CD8-positive, alpha-beta memory T cell (primary cell): ENCODE measurements at regions not wholly inside any gene's neighbourhood (a gene's known extent, or its start where the extent isn't known, plus 50 kb on each side); places are given as distances from the start of the nearest gene placed in this dataset.
"Not testable (repeated sequence)": the region's sequence is repeated elsewhere in the genome, so short reads cannot be mapped to it uniquely, and the experiment has no call there.

Experiments
- CTCF ChIA-PET: fragments of 350-600 bp; sonication (Branson Sonifier 250); formaldehyde crosslinking; loops from one replicate; lab custom pipeline; 2021; ENCODE audit warnings: antibody characterized with exemption; lab: Charles Lee
- POLR2A ChIA-PET: fragments of 350-600 bp; sonication (Branson Sonifier 250); formaldehyde crosslinking; loops from one replicate; lab custom pipeline; 2021; ENCODE audit warnings: antibody characterized with exemption; lab: Charles Lee
- DNase-seq, 5 donors: peaks; one replicate each; pipeline versions ENCODE4 v3.0.0 to v3.0.0-alpha.2; 2020 to 2022; ENCODE audit warnings: mixed read lengths in 1 of 5
- H3K27ac ChIP-seq: one replicate; pipeline ENCODE4 v1.7.0; 2013; ENCODE audit warnings: low read depth, mild to moderate bottlenecking, low read length, moderate library complexity
- H3K27me3 ChIP-seq: 2 replicates; pipeline ENCODE4 v1.7.0; 2013; ENCODE audit warnings: low read length, mild to moderate bottlenecking; ENCODE audit not compliant: insufficient read depth, poor library complexity, severe bottlenecking
- H3K36me3 ChIP-seq: 2 replicates; pipeline ENCODE4 v1.7.0; 2013; ENCODE audit warnings: mild to moderate bottlenecking, low read length, moderate library complexity; ENCODE audit not compliant: insufficient read depth
- H3K4me1 ChIP-seq: 2 replicates; pipeline ENCODE4 v1.7.0; 2013; ENCODE audit warnings: mild to moderate bottlenecking, low read length, moderate library complexity; ENCODE audit not compliant: insufficient read depth
- H3K4me3 ChIP-seq: 2 replicates; pipeline ENCODE4 v1.7.0; 2013; ENCODE audit warnings: mild to moderate bottlenecking, low read length
- H3K9me3 ChIP-seq: 2 replicates; pipeline ENCODE4 v1.7.0; 2013; ENCODE audit warnings: mild to moderate bottlenecking, low read length
- H3K27ac Mint-ChIP-seq, 8 donors: one replicate each; pipeline ENCODE4 v1.8.0; 2020 to 2021; ENCODE audit warnings: mixed read lengths in 8 of 8, mild to moderate bottlenecking in 6 of 8, inconsistent platforms in 3 of 8, moderate library complexity in 3 of 8
- H3K27me3 Mint-ChIP-seq, 2 donors: one replicate each; pipeline ENCODE4 v1.8.0; 2020 to 2021; ENCODE audit warnings: mixed read lengths in 2 of 2, mild to moderate bottlenecking in 1 of 2, moderate library complexity in 1 of 2
- H3K36me3 Mint-ChIP-seq, 3 donors: one replicate each; pipeline ENCODE4 v1.8.0; 2020 to 2021; ENCODE audit warnings: mixed read lengths in 3 of 3, inconsistent platforms in 1 of 3, mild to moderate bottlenecking in 1 of 3
- H3K4me1 Mint-ChIP-seq, 3 donors: one replicate each; pipeline ENCODE4 v1.8.0; 2020 to 2021; ENCODE audit warnings: mixed read lengths in 3 of 3, inconsistent platforms in 1 of 3, mild to moderate bottlenecking in 1 of 3
- H3K4me3 Mint-ChIP-seq, 7 donors: one replicate each; pipeline ENCODE4 v1.8.0; 2020 to 2021; ENCODE audit warnings: mixed read lengths in 7 of 7, mild to moderate bottlenecking in 6 of 7, moderate library complexity in 4 of 7, inconsistent platforms in 2 of 7
- H3K9me3 Mint-ChIP-seq, 5 donors: one replicate each; pipeline ENCODE4 v1.8.0; 2020 to 2022; ENCODE audit warnings: mixed read lengths in 5 of 5, mild to moderate bottlenecking in 3 of 5, moderate library complexity in 2 of 5, inconsistent platforms in 1 of 5

DNA sequence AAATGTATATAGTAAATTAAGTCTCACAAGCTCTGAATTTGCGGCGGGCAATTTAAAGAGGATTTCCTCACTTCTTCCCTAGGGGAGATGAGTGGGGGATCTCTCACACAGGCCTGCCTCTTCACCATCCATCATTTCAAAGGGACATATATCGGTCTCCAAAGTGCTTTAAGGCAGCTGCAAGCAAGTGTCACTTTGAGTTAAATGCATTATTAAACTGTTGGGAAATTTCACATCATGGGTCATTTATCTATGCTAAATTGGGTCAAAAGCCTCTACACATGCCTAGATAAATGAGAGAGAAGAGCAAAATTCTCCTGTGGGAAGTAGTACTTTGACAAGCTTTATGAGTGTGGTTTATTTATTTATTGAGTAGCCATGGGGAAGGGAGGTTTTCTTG lies 1106.1 kb upstream of the GOT2 start:
- POLR2A ChIA-PET = no interaction called here
- H3K27ac Mint-ChIP-seq = no peak overlapping the region
- no peak overlapping the region for H3K4me3 ChIP-seq
- CTCF ChIA-PET = no interaction called here
- H3K27me3 Mint-ChIP-seq = no peaks in the 10 kb centered on the region
- DNase-seq = no peak
- H3K36me3 ChIP-seq = no peaks in the 10 kb centered on the region
- no peak overlapping the region for H3K4me3 Mint-ChIP-seq
- no peaks in the 10 kb centered on the region for H3K9me3 ChIP-seq
- H3K27me3 ChIP-seq = no peaks in the 10 kb centered on the region
- peaks cover 10 to 32% (median 24%) of the 10 kb centered on the region in 5 donors for H3K9me3 Mint-ChIP-seq
- no peaks in the 10 kb centered on the region for H3K36me3 Mint-ChIP-seq
- no peaks in the 10 kb centered on the region for H3K4me1 Mint-ChIP-seq
- no peak overlapping the region for H3K27ac ChIP-seq
- no peaks in the 10 kb centered on the region for H3K4me1 ChIP-seq

DNA sequence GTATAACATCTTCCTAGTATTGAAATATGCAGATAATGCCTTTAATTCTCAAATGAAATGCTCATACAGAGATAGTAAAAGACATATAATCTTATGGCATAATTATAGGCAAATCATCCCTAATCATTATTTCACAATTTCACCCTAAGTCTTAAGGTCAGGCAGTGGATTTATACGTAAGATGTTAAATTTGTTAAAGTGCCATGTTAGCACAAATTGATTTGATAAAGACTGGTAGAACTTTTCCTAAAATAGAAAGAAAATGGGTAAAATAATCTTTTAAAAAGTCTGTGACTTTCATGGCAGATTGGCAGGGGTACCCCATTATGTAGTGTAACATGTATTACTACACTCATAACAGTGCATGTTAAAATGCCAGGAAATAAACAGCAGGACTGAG lies 1092.7 kb upstream of the GOT2 start:
- H3K4me1 ChIP-seq = no peaks in the 10 kb centered on the region
- H3K27me3 Mint-ChIP-seq = no peaks in the 10 kb centered on the region
- no peak for DNase-seq
- H3K4me3 ChIP-seq = no peak overlapping the region
- POLR2A ChIA-PET = no interaction called here
- H3K36me3 Mint-ChIP-seq = no peaks in the 10 kb centered on the region
- H3K27ac ChIP-seq = no peak overlapping the region
- no peaks in the 10 kb centered on the region for H3K36me3 ChIP-seq
- H3K27ac Mint-ChIP-seq = no peak overlapping the region
- H3K27me3 ChIP-seq = no peaks in the 10 kb centered on the region
- peaks cover 4% of the 10 kb centered on the region for H3K9me3 ChIP-seq
- H3K9me3 Mint-ChIP-seq = peaks cover 5 to 23% (median 14%) of the 10 kb centered on the region in 5 donors
- CTCF ChIA-PET = no interaction called here
- no peaks in the 10 kb centered on the region for H3K4me1 Mint-ChIP-seq
- H3K4me3 Mint-ChIP-seq = no peak overlapping the region

- H3K27me3 ChIP-seq, H3K4me3 ChIP-seq, H3K27ac Mint-ChIP-seq, DNase-seq, H3K4me3 Mint-ChIP-seq, CTCF ChIA-PET, H3K4me1 Mint-ChIP-seq, H3K36me3 ChIP-seq, POLR2A ChIA-PET, H3K27ac ChIP-seq, H3K27me3 Mint-ChIP-seq, H3K36me3 Mint-ChIP-seq, H3K9me3 ChIP-seq, H3K4me1 ChIP-seq: not testable (repeated sequence)
- peaks cover 15 to 47% (median 23%) of the 10 kb centered on the region in 5 donors for H3K9me3 Mint-ChIP-seq
Observed at GRCh38 chr16:59809488-59809887, 1075.4 kb upstream of the GOT2 start.

- no peaks in the 10 kb centered on the region for H3K4me1 ChIP-seq
- H3K27me3 ChIP-seq = no peaks in the 10 kb centered on the region
- H3K27ac ChIP-seq = no peak overlapping the region
- peaks cover 0 to 1% of the 10 kb centered on the region in 2 donors for H3K27me3 Mint-ChIP-seq
- H3K36me3 ChIP-seq = no peaks in the 10 kb centered on the region
- peaks cover 11 to 57% (median 30%) of the 10 kb centered on the region in 5 donors for H3K9me3 Mint-ChIP-seq
- H3K9me3 ChIP-seq = no peaks in the 10 kb centered on the region
- no peak for DNase-seq
- H3K36me3 Mint-ChIP-seq = no peaks in the 10 kb centered on the region
- CTCF ChIA-PET = no interaction called here
- no peak overlapping the region for H3K4me3 Mint-ChIP-seq
- POLR2A ChIA-PET = no interaction called here
- no peak overlapping the region for H3K4me3 ChIP-seq
- no peak overlapping the region for H3K27ac Mint-ChIP-seq
- no peaks in the 10 kb centered on the region for H3K4me1 Mint-ChIP-seq
Observed at GRCh38 chr16:59783191-59783590, 1049.1 kb upstream of the GOT2 start.

DNA sequence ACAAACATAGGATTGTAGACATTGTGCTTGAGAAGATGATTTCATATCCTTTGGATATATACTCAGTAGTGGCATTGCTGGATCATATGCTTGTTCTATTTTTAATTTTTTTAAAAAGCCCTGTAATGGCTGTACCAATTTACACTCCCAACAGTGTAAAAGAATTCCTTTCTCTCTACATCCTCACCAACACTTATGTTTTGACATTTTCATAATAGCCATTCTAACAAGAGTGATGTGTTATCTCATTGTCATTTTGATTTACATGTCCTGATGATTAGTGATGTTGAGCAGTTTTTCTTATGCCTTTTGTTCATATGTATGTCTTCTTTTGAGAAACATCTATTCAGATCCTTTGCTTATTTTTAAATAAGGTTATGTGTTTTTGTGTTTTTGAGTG lies 1039.2 kb upstream of the GOT2 start:
- DNase-seq = no peak

GRCh38 chr16:59759296-59759695 lies 1025.2 kb upstream of the GOT2 start:
- no peak for DNase-seq
- no peaks in the 10 kb centered on the region for H3K27me3 ChIP-seq
- ChIA-PET POLR2A (no interaction called here), CTCF (no interaction called here)
- Mint-ChIP-seq H3K27me3 (no peaks in the 10 kb centered on the region), H3K36me3 (no peaks in the 10 kb centered on the region), H3K4me3 (no peak overlapping the region), H3K4me1 (no peaks in the 10 kb centered on the region), H3K9me3 (peaks cover 20 to 45% (median 32%) of the 10 kb centered on the region in 5 donors), H3K27ac (no peak overlapping the region)
- H3K4me1 ChIP-seq = no peaks in the 10 kb centered on the region
- no peak overlapping the region for H3K4me3 ChIP-seq
- no peak overlapping the region for H3K27ac ChIP-seq
- H3K9me3 ChIP-seq = no peaks in the 10 kb centered on the region
- H3K36me3 ChIP-seq = no peaks in the 10 kb centered on the region

More for the DNA sequence above, 1039.2 kb upstream of the GOT2 start:
- POLR2A ChIA-PET = no interaction called here
- Histone ChIP-seq H3K9me3 (no peaks in the 10 kb centered on the region), H3K4me3 (no peak overlapping the region), H3K4me1 (no peaks in the 10 kb centered on the region), H3K36me3 (no peaks in the 10 kb centered on the region), H3K27ac (no peak overlapping the region), H3K27me3 (no peaks in the 10 kb centered on the region)
- peaks cover 3 to 24% (median 14%) of the 10 kb centered on the region in 5 donors for H3K9me3 Mint-ChIP-seq
- no peaks in the 10 kb centered on the region for H3K4me1 Mint-ChIP-seq
- no peaks in the 10 kb centered on the region for H3K27me3 Mint-ChIP-seq
- H3K27ac Mint-ChIP-seq = no peak overlapping the region
- CTCF ChIA-PET = no interaction called here
- H3K36me3 Mint-ChIP-seq = no peaks in the 10 kb centered on the region
- H3K4me3 Mint-ChIP-seq = no peak overlapping the region

- H3K36me3 Mint-ChIP-seq = no peaks in the 10 kb centered on the region
- H3K27me3 ChIP-seq = no peaks in the 10 kb centered on the region
- H3K27ac Mint-ChIP-seq = no peak overlapping the region
- no peaks in the 10 kb centered on the region for H3K36me3 ChIP-seq
- DNase-seq = no peak
- H3K9me3 Mint-ChIP-seq = peaks cover 20 to 48% (median 35%) of the 10 kb centered on the region in 5 donors
- ChIA-PET CTCF (no interaction called here), POLR2A (no interaction called here)
- H3K4me1 Mint-ChIP-seq = no peaks in the 10 kb centered on the region
- no peak overlapping the region for H3K4me3 ChIP-seq
- H3K27me3 Mint-ChIP-seq = no peaks in the 10 kb centered on the region
- H3K4me1 ChIP-seq = no peaks in the 10 kb centered on the region
- H3K27ac ChIP-seq = no peak overlapping the region
- H3K4me3 Mint-ChIP-seq = no peak overlapping the region
- no peaks in the 10 kb centered on the region for H3K9me3 ChIP-seq
Observed at GRCh38 chr16:59758848-59759247, 1024.7 kb upstream of the GOT2 start.

DNA sequence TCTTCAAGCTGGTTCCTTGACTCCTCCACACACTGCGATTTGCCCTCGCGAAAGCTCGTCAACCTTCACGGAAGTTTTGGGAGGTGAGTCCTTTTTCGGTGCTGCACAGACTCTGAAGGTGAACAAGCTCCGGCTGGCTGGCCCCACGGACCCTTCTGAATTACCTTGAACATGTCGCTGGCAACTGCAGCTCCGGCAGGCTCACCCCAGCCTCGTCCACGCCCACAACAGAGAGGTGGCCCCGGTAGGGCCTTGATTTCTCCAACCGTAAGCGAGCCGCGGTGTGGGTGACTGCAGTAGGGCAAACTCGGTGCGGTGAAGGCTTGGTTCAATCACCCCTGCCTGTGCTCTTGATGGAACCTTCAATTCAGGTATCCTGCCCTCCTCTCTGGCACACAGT lies 1020.7 kb upstream of the GOT2 start:
- Mint-ChIP-seq H3K9me3 (peaks cover 17 to 35% (median 17%) of the 10 kb centered on the region in 5 donors), H3K27me3 (no peaks in the 10 kb centered on the region), H3K27ac (no peak overlapping the region), H3K4me1 (no peaks in the 10 kb centered on the region), H3K4me3 (no peak overlapping the region), H3K36me3 (no peaks in the 10 kb centered on the region)
- H3K27ac ChIP-seq = no peak overlapping the region
- H3K36me3 ChIP-seq = no peaks in the 10 kb centered on the region
- H3K4me3 ChIP-seq = no peak overlapping the region
- POLR2A ChIA-PET = no interaction called here
- CTCF ChIA-PET = no interaction called here
- no peaks in the 10 kb centered on the region for H3K9me3 ChIP-seq
- no peaks in the 10 kb centered on the region for H3K4me1 ChIP-seq
- H3K27me3 ChIP-seq = no peaks in the 10 kb centered on the region
- DNase-seq = no peak
